ENCODE measurements at regions not wholly inside any gene's neighbourhood (a gene's known extent, or its start where the extent isn't known, plus 50 kb on each side); places are given as distances from the start of the nearest gene placed in this dataset.

DNA sequence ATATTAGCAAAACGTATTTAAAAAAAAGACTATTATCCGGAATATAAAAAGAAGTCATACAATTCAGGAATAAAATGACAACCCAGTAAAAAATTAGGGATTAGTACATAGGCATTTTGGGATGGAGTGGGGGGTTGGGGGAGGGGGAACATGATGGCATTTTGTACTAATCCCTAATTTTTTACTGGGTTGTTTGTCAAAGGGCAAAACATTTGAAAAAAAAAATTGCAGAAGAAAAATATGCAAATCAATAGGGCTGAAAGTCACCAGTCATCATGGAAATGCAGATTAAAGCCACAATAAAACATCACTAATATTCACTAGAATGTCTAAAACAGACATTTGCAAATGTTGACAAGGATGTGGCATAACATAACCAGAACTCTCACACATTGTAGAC is 82.5 kb downstream of the RPL22L1 start:
- in situ Hi-C loops (cut with MboI; ENCODE audit: low sequenced_read_pairs) = no loop called here

DNA sequence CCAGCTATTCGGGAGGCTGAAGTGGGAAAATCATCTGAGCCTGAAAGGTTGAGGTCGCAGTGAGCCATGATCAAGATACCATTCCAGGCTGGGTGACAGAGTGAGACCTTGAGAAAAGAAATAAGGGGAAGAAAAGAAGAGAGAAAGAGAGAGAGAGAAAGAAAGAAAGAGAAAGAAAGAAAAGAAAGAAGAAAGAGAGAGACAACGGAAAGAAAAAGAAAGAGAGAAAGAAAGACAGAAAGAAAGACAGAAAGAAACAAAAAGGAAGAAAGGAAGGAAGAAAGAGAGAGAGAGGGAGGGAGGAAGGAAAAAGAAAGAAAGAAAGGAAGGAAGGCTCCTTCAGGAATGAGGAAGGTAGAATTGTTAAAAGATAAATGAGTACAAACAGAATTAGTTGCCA is 84.5 kb downstream of the RPL22L1 start:
- in situ Hi-C loops (cut with MboI; ENCODE audit: low sequenced_read_pairs) = no loop called here

DNA sequence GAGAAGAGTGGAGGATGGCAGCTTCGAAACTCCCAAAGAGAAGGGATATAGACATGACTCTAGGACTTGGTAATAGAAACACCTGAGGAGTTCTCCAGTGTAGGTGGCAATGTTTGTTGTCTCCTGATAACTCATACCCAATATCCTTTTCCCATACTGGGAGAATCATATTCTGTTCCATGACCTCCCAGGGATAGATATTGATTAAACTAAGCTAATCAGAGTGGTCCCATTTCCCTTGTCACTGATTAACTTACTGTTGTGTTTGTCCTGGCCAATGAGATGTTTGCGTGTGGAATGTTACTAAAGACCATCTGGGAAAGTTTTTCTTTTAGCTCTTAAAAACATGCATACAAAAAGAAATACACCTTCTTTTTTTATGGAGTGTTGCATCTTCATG is 85.6 kb downstream of the RPL22L1 start:
- in situ Hi-C loops (cut with MboI; ENCODE audit: low sequenced_read_pairs) = no loop called here

DNA sequence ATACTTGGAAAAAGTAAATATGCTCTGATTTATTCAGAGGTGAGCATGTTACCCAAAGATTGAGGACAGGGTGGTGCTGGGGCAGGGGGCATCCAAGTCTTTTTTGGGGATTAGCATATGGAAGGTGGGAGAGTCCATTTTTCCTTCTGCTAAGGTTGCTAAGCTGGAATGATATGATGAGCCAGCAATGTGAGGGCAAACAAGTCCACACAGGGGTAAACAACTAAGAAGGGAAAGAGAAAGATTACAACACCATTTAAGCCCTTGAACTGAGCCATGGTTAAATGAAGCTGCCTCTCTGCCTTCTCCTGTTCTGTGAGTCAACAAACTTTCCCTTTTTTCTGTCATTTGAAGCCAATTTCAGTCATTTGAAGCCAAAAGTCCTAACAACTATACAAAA is 89.0 kb downstream of the RPL22L1 start:
- in situ Hi-C loops (cut with MboI; ENCODE audit: low sequenced_read_pairs) = no loop called here

DNA sequence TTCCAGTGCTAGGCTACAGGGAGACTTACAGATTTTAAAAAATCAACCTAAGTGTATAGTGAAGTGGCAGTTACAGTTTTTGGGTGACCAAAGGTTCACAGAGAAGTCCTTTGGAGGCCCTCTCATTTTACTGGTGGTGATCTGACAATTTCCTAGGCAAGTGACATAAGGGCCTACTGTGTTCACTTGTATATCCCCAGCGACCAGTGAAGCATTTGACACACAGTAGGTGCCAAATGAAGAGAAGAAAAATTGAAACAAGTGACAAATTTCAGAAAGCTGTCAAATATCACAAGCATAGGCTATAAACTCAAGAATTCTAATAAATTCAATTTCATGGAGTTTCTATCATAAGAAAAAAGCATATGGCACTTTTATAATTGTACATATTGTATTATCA is 89.5 kb downstream of the RPL22L1 start:
- in situ Hi-C loops (cut with MboI; ENCODE audit: low sequenced_read_pairs) = no loop called here

DNA sequence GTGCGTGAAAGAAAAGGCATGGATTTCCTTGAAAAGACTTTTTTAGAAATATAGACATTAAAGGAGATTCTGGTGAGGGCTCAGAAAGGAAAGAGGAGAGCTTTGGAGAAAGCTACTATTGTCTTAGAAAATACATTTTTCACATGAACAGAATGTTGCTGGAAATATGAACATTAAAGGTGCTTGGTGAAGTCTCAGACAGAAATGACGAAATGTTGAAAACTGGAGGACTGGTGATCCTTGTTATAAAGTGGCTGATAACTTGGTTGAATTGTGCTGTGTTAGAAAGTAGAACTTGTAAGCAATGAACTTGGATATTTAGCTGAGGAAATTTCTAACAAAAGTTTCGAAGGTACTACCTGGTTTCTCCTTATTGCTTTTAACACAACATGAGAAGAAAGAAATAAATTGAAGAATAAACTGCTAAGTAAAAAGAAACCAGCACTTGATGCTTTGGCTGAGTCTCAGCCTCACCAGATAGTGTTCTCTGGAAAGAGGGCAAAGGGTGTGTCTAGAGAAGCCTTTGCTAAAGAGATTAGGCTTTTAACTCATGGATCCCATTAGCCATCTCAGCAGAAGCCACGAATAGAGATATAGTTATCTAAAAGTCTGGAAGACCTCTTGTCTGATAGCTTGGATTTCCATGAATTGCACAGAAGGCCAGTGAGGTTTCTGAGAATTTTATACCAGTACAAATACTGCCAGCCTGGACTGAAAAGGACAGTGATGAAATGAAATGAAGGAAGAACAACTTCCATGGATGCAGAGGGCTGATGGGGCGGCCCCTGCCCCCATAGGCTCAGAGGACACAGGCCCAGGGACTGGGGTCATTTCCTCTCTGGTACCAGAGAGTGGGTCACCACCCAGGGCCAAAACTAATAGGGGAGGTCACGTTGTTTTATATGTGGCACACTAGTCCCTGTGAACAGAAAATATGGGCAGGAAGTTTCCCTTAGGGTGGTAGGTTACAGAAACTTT is 91.5 kb downstream of the RPL22L1 start:
- in situ Hi-C loops (cut with MboI; ENCODE audit: low sequenced_read_pairs) = no loop called here

DNA sequence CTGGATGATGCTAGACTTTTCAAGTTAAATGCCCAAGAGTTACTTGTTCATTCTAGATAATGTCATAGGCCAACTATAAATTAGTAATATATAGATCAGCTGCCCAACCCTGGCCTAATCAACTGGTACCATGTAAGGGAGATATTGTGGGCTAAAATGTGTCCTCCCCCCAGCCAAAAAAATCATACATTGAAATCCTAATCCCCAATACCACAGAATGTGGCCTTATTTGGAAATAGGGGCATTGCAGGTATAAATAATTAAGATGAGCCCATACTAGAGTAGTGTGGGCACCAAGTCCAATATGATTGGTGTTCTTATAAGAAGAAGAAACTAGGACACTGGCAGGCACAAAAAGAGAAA is 92.5 kb downstream of the RPL22L1 start:
- in situ Hi-C loops (cut with MboI; ENCODE audit: low sequenced_read_pairs) = no loop called here

DNA sequence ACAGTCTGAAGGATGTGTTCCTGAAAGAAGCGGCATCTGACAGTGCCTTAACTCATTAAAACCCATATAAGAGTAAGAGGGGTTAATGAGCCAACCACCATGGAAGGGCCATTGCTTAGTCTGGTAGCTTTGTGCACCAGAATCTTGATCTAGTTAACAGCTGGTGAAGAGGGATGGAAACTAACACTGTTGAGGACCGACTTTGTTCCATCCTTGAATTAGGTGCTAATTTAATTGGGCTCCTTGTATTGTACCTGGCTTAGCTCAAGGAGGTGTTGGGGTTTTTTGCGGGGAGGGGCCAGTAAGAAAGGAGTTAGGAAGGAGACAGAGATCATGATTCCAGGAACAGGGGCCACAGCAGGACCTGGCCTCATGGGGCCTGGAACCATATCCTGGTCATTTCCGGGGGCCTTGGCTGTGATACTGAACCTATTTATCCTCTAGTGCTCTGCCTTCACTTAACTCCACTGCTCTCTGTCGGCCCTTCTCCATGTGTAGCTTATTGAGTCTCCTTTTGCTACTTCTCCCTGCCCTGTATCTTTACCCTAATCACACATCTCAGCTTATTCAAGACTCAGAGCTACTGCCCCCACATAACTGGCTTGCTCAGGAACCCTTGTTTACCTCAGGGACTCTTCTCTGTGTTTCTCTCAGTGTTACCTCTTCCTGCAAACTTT is 93.0 kb downstream of the RPL22L1 start:
- in situ Hi-C loops (cut with MboI; ENCODE audit: low sequenced_read_pairs) = no loop called here

DNA sequence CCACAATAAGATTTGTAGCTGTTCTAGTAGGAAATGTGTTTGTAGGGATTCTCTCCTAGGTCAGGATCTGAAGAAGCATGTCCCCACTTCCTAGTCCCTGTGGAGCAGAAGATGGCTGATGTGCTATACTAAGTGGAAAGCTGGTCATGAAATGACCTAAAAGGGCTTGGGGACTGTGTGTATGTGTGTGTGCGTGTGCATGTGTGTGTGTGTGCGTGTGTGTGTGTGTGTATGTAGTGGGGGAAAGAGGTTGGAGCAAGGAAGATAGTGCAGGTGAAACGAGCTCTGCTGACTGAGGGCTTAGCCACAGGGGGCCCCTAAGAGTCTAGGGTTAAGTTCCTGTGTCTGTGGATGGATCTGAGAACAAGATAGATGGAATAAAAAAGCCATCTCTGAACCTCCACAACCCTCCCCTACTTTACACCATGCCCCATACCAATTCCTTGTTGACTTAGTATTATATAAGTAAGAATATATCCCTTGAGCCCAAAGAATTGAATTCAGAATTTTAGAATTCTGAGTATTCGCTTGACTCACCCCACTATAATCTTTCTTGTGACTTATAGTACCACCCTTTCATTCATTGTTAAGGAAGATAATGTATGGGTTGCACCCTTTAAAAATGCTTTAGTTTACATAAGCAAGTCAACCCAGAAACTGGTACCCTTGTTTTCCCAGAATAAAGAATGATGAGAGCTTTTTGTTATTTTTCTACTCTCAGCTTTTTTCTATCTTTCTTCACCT is 96.1 kb downstream of the RPL22L1 start:
- in situ Hi-C loops (cut with MboI; ENCODE audit: low sequenced_read_pairs) = no loop called here

DNA sequence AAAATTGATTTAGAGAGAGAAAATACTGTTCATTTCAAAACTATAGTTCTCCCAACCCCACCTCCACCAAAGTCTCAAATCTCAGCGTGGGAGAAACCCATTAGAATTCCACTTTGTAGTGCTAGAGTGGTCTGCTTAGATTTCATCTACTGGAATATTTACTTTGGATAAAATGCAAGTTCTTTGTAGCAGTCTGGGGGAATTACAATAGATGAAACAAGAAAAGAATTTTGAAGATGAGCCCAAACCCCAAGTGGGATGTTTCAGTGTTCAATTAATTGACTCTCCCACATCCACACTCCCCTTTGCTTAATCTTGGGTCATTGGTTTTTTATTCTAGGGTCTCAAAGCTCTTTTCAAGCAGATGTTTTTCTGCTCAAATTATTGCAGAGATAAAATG is 97.8 kb downstream of the RPL22L1 start:
- in situ Hi-C loops (cut with MboI; ENCODE audit: low sequenced_read_pairs) = no loop called here

DNA sequence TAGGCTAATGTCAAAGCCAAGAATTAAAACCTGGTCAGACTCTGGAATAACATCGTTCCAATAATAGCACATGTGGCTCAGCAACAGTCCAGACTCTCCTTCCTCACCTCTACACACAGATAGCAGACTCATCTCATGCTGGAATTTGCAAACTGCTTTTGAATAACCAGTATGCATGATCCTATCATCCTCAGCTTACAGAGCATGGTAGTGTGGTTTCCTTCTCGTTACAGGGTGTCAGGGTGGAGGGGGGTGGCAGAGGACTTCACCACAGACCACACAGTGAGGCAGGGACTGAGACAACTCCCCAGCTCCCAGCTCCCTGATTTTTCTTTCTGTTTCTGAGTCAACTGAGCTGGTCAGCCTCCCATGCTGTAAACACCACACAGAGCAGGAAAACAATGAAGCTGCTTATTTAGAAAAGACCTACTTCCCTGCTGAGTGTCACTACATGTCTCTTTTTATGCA is 101.6 kb downstream of the RPL22L1 start:
- in situ Hi-C loops (cut with MboI; ENCODE audit: low sequenced_read_pairs) = no loop called here

DNA sequence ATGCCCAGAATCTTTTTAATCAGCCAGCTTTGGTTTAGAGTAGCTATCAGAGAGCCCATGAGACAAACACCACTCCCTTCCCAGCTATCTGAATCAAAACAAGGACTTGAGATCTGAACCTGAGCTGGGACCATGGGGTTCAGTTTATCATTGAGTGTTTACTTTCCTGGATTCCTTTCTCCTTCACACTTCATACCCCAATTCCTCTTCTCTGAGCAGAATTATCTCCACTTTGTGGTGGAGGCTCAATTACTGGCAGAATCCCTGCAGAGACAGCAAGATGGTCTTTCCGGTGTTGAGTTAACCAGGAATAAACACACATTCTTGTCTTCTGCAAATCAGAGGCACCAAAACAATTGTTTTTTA is 102.4 kb downstream of the RPL22L1 start:
- in situ Hi-C loops (cut with MboI; ENCODE audit: low sequenced_read_pairs) = no loop called here

DNA sequence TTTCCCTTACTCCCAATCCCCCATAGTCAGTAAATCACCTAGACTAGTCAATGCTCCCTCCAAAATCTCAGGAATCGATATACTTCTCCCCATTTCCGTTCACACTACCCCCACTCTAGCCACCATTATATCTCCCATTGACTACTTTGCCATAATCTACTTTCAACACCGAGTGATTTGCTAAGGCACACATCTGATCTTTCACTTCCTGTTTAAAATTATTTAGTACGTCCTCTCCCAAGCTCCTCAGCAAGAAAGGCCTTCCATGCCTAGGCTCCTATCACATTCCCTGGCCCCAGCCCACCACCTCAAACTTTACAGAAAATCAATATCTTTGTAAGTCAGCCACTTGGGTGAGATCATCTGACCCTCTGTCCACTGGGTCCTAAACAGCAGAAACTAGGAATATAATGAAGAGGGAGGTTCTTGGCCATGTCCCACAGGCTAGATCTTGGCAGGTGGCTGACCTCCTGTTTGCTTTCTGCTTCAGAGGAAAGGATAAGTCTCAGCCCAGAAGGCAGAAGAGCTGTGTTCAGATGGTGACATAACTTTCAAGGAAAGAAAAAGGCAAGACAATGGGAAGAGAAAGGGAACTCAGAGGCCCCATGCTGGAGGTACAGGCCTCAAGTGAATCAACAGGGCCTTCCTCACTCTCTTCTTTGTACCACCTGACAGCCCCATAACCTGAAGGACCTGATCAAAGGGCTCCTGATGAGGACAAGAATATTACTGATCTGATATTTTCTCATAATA is 103.0 kb downstream of the RPL22L1 start:
- in situ Hi-C loops (cut with MboI; ENCODE audit: low sequenced_read_pairs) = no loop called here

DNA sequence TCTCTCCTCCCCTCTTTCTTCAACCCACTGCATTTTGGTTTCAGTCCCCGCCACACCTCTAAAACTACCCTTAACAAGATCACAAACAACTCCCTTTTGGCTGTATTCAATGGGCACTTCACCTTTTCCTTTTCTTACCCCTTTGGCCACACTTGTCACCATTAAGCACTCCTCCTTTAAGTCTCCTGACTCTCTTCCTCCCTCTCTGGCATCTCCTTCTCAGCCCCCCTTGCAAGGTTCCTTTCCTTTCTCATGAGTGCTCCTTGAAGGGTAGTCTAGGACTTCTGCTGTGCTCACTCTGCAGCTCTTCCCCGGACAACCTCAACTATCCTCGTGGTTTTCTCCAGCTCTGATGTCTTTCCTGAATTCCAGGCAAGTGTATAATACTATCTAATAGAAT is 103.7 kb downstream of the RPL22L1 start:
- in situ Hi-C loops (cut with MboI; ENCODE audit: low sequenced_read_pairs) = no loop called here

DNA sequence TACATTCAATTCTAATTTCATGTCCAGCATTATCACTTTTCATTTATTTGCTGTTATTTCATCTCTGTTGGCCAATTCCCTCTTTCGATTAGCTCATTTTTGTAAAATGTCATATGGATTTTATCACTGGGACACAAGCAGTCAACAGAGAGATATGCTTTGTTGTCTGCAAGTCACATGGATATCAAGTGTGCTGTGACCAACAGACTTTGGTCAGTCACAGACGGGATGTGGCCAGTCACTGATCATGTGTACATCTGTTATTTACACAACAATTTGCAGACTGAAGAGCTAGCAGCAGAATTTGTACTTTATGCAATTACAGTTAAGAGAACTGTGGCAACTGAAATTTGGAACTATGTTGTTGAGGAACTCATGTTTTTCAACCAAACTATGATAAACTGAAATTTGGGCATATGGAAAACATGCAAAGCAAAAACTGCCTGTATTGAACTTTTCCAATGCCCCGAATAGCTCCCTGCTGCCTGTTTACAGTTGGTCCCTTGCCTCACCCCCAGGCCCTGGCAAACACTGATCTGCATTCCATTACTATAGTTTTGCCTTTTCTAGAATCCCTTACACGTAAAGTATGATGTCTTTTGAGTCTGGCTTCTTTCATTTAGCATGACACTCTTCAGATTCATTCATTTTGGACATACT is 104.4 kb downstream of the RPL22L1 start:
- in situ Hi-C loops (cut with MboI; ENCODE audit: low sequenced_read_pairs) = no loop called here

DNA sequence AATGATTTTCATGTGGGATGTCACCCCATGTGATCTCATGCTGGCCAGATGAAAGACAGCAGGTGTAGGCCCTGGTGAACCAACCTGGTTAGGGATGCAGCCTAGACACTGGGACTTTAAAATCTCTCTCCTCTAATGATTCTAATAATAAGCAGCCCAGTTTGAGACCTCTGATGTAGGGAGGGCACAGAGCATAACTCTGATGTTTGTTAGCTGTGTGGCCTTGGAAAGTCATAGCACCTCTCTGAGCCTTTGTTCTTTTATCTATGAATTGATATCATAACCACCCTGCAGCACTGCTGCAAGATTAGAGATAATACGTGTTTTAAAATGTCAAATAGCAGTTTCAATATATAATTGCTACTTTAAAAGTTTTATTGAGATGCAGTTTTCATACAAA is 106.0 kb downstream of the RPL22L1 start:
- in situ Hi-C loops (cut with MboI; ENCODE audit: low sequenced_read_pairs) = no loop called here

DNA sequence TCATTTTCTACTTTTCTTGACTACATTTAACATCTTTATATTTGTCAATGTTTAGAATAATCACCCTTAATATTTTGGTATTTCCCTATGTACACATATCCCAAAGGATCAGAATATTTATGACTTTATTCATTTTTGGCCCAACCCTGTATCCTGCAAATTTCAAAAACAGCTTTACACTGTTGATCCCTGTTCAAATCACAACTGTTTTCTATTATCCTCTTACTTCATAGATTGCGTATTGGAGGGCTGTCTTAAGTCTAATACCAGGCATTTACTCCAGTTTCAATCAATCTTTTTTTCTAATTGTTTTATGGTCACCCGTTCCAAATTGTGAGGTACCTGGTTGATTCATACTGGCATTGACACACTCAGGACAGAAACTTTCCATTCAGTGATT is 107.9 kb downstream of the RPL22L1 start:
- in situ Hi-C loops (cut with MboI; ENCODE audit: low sequenced_read_pairs) = no loop called here

DNA sequence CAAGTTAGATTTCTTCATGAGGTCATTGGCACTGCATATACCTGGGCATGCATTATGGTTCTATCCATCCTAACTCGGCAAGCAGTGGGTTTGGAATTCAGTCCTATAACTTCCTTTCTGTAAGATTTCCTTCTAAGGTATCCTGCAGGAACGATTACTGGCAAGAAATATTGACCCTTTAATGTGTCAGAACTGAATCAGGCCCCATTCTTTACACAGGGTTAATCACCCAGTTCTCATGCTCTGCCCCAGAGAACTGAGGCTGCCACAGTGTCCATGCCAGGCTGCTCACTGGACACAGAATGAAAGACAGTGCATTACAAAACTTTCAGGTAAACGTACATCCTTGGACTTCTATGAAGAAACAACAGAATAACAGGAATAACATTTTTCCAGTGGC is 108.9 kb downstream of the RPL22L1 start:
- in situ Hi-C loops (cut with MboI; ENCODE audit: low sequenced_read_pairs) = no loop called here

DNA sequence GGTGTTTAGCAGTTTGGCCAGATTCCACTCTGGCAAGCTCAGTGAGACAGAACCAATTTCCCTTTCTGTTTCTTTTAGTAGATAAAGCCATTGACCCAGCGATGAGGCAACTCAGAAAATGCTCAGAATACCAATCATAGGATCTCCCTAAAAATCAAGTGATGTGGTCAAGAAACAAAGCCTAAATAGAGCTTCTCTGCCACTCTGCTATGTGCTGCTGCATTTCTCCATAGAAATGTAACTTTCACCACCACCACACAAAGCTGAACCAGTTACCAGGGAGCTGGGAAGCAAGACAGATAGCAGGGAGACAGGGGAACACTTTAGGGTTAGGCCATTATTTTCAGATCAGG is 109.8 kb downstream of the RPL22L1 start:
- in situ Hi-C loops (cut with MboI; ENCODE audit: low sequenced_read_pairs) = no loop called here

DNA sequence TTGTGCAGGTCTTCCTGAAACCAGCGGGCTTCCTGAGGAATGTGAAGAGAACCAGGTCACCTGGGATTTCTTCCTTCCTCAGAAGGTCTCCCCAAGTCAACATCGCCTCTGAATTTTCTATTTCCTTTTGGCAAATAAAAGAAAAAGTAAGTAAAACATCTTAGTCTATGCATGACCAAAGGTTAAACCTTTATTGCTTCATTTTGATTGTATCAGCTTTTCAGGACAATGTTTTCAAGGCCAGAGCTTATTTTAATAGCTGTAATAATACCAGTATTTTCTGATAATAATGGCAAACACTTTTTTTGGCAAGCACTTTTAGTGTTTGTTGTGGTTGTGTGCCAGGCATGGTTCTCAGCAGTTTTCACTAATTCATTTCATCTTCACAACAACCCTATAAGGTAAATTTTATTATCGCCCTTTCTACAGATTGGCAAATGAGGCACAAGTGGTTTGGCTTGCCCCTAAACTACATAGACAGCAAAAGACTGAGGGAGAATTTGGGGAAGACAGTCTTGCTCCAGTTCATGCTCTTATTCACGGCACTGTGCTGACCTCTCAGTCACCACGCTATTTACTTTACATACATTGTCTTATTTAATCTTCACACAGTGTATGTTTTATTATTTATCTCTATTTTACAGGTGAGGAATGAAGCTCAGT is 110.4 kb downstream of the RPL22L1 start:
- in situ Hi-C loops (cut with MboI; ENCODE audit: low sequenced_read_pairs) = no loop called here
